Keratinocyte (primary cell): ENCODE measurements at regions not wholly inside any gene's neighbourhood (a gene's known extent, or its start where the extent isn't known, plus 50 kb on each side); places are given as distances from the start of the nearest gene placed in this dataset.

Source experiments
- DNase-seq: peaks from one replicate; pipeline ENCODE4 v3.0.0-alpha.2; 2011; ENCODE audit warnings: low read depth, missing footprints, low spot score
- FAIRE-seq: peaks from 2 replicates; lab custom pipeline; 2011; peaks lifted over from hg19 to GRCh38; lab: Jason Lieb, UNC
- H2AFZ ChIP-seq: 2 replicates; pipeline ENCODE4 v1.6.0; 2012; ENCODE audit warnings: low read length, control low read depth, inconsistent platforms; ENCODE audit not compliant: control insufficient read depth
- H3K27ac ChIP-seq: 2 replicates; pipeline ENCODE4 v1.5.1; 2011; ENCODE audit warnings: low read length; ENCODE audit not compliant: control insufficient read depth, insufficient read depth
- H3K27me3 ChIP-seq: 3 replicates; pipeline ENCODE4 v1.6.0; 2011; ENCODE audit warnings: low read length; ENCODE audit not compliant: control insufficient read depth, insufficient read depth; ENCODE audit errors: extremely low read depth
- H3K36me3 ChIP-seq, 2 experiments: 2 replicates in 1 of 2; 3 replicates in 1 of 2; pipeline ENCODE4 v1.5.1; 2011; ENCODE audit warnings: low read length in 2 of 2, mild to moderate bottlenecking in 1 of 2; ENCODE audit not compliant: control insufficient read depth in 2 of 2, insufficient read depth in 2 of 2; ENCODE audit errors: extremely low read depth in 1 of 2
- H3K4me1 ChIP-seq: 3 replicates; pipeline ENCODE4 v1.5.1; 2011; ENCODE audit warnings: low read length; ENCODE audit not compliant: control insufficient read depth, insufficient read depth; ENCODE audit errors: extremely low read depth
- H3K4me2 ChIP-seq: 3 replicates; pipeline ENCODE4 v1.6.0; 2011; ENCODE audit warnings: low read depth, low read length; ENCODE audit not compliant: control insufficient read depth, insufficient read depth; ENCODE audit errors: extremely low read depth
- H3K4me3 ChIP-seq, 3 experiments: fragments of 200-600 bp in 1 of 3; sonication (generic) in 1 of 3; 2 replicates in 2 of 3; 3 replicates in 1 of 3; pipeline ENCODE4 v1.5.1; 2011 to 2016; ENCODE audit warnings: low read length in 3 of 3, mild to moderate bottlenecking in 3 of 3, control low read depth in 2 of 3, inconsistent platforms in 1 of 3, low read depth in 1 of 3, mixed read lengths in 1 of 3, mixed run types in 1 of 3, moderate library complexity in 1 of 3; ENCODE audit not compliant: control insufficient read depth in 2 of 3, insufficient read depth in 2 of 3; ENCODE audit errors: extremely low read depth in 1 of 3
- H3K79me2 ChIP-seq: 2 replicates; pipeline ENCODE4 v1.6.0; 2012; ENCODE audit warnings: low read length; ENCODE audit not compliant: control insufficient read depth, insufficient read depth
- H3K9ac ChIP-seq: 3 replicates; pipeline ENCODE4 v1.6.0; 2011; ENCODE audit warnings: low read length; ENCODE audit not compliant: control insufficient read depth, insufficient read depth; ENCODE audit errors: extremely low read depth
- H3K9me1 ChIP-seq: 3 replicates; pipeline ENCODE4 v1.6.0; 2011; ENCODE audit warnings: low read length; ENCODE audit not compliant: control insufficient read depth, insufficient read depth; ENCODE audit errors: extremely low read depth
- H3K9me3 ChIP-seq: 2 replicates; pipeline ENCODE4 v1.5.1; 2012; ENCODE audit warnings: low read depth, low read length; ENCODE audit not compliant: control insufficient read depth
- H4K20me1 ChIP-seq: 3 replicates; pipeline ENCODE4 v1.6.0; 2011; ENCODE audit warnings: low read length; ENCODE audit not compliant: control insufficient read depth, insufficient read depth; ENCODE audit errors: extremely low read depth
- CTCF ChIP-seq, 3 experiments: IDR thresholded peaks in 1 of 3; conservative IDR thresholded peaks in 1 of 3; optimal IDR thresholded peaks in 1 of 3; 2 replicates in 2 of 3; 3 replicates in 1 of 3; pipeline versions ENCODE3 to v1.5.1; 2011; ENCODE audit warnings: low read length in 3 of 3, mild to moderate bottlenecking in 3 of 3, moderate library complexity in 2 of 3, control low read depth in 1 of 3, inconsistent platforms in 1 of 3; ENCODE audit not compliant: insufficient read depth in 2 of 3; ENCODE audit errors: extremely low read depth in 1 of 3
- EZH2 ChIP-seq: IDR thresholded peaks from one replicate; pipeline ENCODE4 v1.6.1; 2012; ENCODE audit warnings: inconsistent platforms, mild to moderate bottlenecking, low read length, moderate library complexity
- dilution Hi-C: fragments of 300-500 bp; cut with MboI; formaldehyde crosslinking; loops from one replicate; pipeline ENCODE4 v1.7.0; 2020; ENCODE audit warnings: low sequenced_read_pairs; ENCODE audit not compliant: extremely low pct_ligation_motif_present

GRCh38 chr11:134515081-134515960 is 103.3 kb upstream of the B3GAT1 start:
- H3K79me2 ChIP-seq: no peaks in the 10 kb centered on the region
- H3K9me1 ChIP-seq: no peaks in the 10 kb centered on the region
- no peak overlapping the region for H3K4me2 ChIP-seq
- TF ChIP-seq CTCF (optimal IDR thresholded peaks at IDR 0.05 in 1 of 3, IDR thresholded peaks at IDR 0.05 in 1 of 3, conservative IDR thresholded peaks at IDR 0.05 in 1 of 3; ENCODE audit: extremely low read depth in 1 of 3, insufficient read depth in 2 of 3, low read length in 3 of 3): no peak
- TF ChIP-seq EZH2: no peak
- no peak overlapping the region for H2AFZ ChIP-seq
- H3K36me3 ChIP-seq: no peaks in the 10 kb centered on the region
- H4K20me1 ChIP-seq: no peaks in the 10 kb centered on the region
- DNase-seq (no peak), FAIRE-seq (no peak)
- no peak overlapping the region for H3K4me3 ChIP-seq
- H3K4me1 ChIP-seq: no peaks in the 10 kb centered on the region
- H3K27me3 ChIP-seq: no peaks in the 10 kb centered on the region
- no peak overlapping the region for H3K27ac ChIP-seq
- no peaks in the 10 kb centered on the region for H3K9me3 ChIP-seq
- dilution Hi-C loops: no loop called here
- H3K9ac ChIP-seq: no peak overlapping the region

GRCh38 chr11:134514354-134514951 is 102.4 kb upstream of the B3GAT1 start:
- FAIRE-seq: no peak
- H3K27me3 ChIP-seq: no peaks in the 10 kb centered on the region
- dilution Hi-C loops: no loop called here

More at GRCh38 chr11:134514354-134514951, 102.4 kb upstream of the B3GAT1 start:
- no peaks in the 10 kb centered on the region for H3K4me1 ChIP-seq
- no peaks in the 10 kb centered on the region for H3K79me2 ChIP-seq
- no peak overlapping the region for H3K9ac ChIP-seq
- H4K20me1 ChIP-seq: no peaks in the 10 kb centered on the region
- no peak overlapping the region for H3K4me3 ChIP-seq
- H3K4me2 ChIP-seq: no peak overlapping the region
- H3K9me3 ChIP-seq: no peaks in the 10 kb centered on the region
- DNase-seq: no peak
- H3K27ac ChIP-seq: no peak overlapping the region
- no peaks in the 10 kb centered on the region for H3K36me3 ChIP-seq
- TF ChIP-seq CTCF (optimal IDR thresholded peaks at IDR 0.05 in 1 of 3, IDR thresholded peaks at IDR 0.05 in 1 of 3, conservative IDR thresholded peaks at IDR 0.05 in 1 of 3; ENCODE audit: extremely low read depth in 1 of 3, insufficient read depth in 2 of 3, low read length in 3 of 3) (no peak), EZH2 (no peak)
- H2AFZ ChIP-seq: no peak overlapping the region
- no peaks in the 10 kb centered on the region for H3K9me1 ChIP-seq
